ENCODE measurements at regions not wholly inside any gene's neighbourhood (a gene's known extent, or its start where the extent isn't known, plus 50 kb on each side); places are given as distances from the start of the nearest gene placed in this dataset.
A peak's percentile ranks its signal among the peaks of the same experiment; 100 is the strongest.
"Not testable (repeated sequence)": the region's sequence is repeated elsewhere in the genome, so short reads cannot be mapped to it uniquely, and the experiment has no call there.

DNA sequence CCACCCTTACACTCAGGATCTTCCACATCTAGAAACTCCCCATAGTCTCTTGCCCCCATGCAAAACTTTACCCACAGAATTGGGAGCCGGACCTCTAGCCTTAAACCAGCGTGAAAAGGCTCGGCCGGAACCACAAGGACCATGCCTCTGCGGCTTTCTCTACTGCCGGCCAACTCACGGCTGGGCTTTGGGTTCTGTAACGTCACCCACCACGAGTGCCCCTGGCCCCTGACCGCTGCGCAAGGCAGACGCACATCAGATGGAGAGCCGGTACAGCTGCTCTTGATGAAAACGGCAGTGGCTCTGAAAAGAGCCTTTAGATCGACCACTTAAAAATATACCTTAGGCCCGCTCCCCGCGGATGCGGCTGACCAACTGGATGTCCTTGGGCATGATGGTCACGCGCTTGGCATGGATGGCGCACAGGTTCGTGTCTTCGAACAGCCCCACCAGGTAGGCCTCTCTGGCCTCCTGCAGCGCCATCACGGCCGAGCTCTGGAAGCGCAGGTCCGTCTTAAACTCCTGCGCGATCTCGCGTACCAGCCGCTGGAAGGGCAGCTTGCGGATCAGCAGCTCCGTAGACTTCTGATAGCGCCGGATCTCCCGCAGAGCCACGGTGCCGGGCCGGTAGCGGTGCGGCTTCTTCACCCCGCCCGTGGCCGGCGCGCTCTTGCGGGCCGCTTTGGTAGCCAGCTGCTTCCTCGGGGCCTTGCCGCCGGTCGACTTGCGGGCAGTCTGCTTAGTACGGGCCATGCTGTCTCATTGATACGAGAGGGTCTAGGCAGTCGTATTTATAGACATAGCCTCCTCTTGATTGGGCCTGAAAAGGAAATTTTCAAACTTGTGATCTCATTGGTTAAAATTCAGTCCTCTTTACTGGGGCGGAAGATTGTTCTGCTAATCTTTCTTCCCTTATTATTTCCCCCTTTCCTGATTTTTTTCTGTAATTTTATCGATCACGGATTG, 66.3 kb downstream of the FAM72C start:
- H3K36me3 ChIP-seq (ENCODE audit: control insufficient read depth, insufficient read depth, low read length), result not testable (repeated sequence)

GRCh38 chr1:143904622-143904979, 67.2 kb downstream of the FAM72C start:
- not testable (repeated sequence) for H3K4me3 ChIP-seq (replicated peaks; ENCODE audit: low read depth, low read length); H3K36me3 ChIP-seq (ENCODE audit: control insufficient read depth, insufficient read depth, low read length)

More for the DNA sequence above, 66.3 kb downstream of the FAM72C start:
- not testable (repeated sequence) for H3K4me3 ChIP-seq (replicated peaks; ENCODE audit: low read depth, low read length); H3K27me3 ChIP-seq (replicated peaks; ENCODE audit: control insufficient read depth, insufficient read depth, low read length); DNase-seq (ENCODE audit: extremely low read depth, insufficient read length)

GRCh38 chr1:143903899-143904621, 67.7 kb downstream of the FAM72C start:
- DNase-seq (ENCODE audit: extremely low read depth, insufficient read length); H3K36me3 ChIP-seq (ENCODE audit: control insufficient read depth, insufficient read depth, low read length); H3K4me3 ChIP-seq (replicated peaks; ENCODE audit: low read depth, low read length); H3K27me3 ChIP-seq (replicated peaks; ENCODE audit: control insufficient read depth, insufficient read depth, low read length): not testable (repeated sequence)

More at GRCh38 chr1:143904622-143904979, 67.2 kb downstream of the FAM72C start:
- H3K27me3 ChIP-seq (replicated peaks; ENCODE audit: control insufficient read depth, insufficient read depth, low read length); DNase-seq (ENCODE audit: extremely low read depth, insufficient read length): not testable (repeated sequence)

- not testable (repeated sequence) for H3K27me3 ChIP-seq (replicated peaks; ENCODE audit: control insufficient read depth, insufficient read depth, low read length); H3K4me3 ChIP-seq (replicated peaks; ENCODE audit: low read depth, low read length); H3K36me3 ChIP-seq (ENCODE audit: control insufficient read depth, insufficient read depth, low read length); DNase-seq (ENCODE audit: extremely low read depth, insufficient read length)
Observed at GRCh38 chr1:143896377-143896776, 75.4 kb downstream of the FAM72C start.

GRCh38 chr1:143884932-143885574, 86.7 kb downstream of the FAM72C start:
- TF ChIP-seq, protein P1, sequence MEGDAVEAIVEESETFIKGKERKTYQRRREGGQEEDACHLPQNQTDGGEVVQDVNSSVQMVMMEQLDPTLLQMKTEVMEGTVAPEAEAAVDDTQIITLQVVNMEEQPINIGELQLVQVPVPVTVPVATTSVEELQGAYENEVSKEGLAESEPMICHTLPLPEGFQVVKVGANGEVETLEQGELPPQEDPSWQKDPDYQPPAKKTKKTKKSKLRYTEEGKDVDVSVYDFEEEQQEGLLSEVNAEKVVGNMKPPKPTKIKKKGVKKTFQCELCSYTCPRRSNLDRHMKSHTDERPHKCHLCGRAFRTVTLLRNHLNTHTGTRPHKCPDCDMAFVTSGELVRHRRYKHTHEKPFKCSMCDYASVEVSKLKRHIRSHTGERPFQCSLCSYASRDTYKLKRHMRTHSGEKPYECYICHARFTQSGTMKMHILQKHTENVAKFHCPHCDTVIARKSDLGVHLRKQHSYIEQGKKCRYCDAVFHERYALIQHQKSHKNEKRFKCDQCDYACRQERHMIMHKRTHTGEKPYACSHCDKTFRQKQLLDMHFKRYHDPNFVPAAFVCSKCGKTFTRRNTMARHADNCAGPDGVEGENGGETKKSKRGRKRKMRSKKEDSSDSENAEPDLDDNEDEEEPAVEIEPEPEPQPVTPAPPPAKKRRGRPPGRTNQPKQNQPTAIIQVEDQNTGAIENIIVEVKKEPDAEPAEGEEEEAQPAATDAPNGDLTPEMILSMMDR (IDR thresholded peaks at IDR 0.05; ENCODE audit: insufficient read depth, low read length, poor library complexity, severe bottlenecking), result peak; percentile 11
- peak; percentile 45 for DNase-seq (ENCODE audit: extremely low read depth, insufficient read length)
- H3K36me3 ChIP-seq (ENCODE audit: control insufficient read depth, insufficient read depth, low read length); H3K27me3 ChIP-seq (replicated peaks; ENCODE audit: control insufficient read depth, insufficient read depth, low read length); H3K4me3 ChIP-seq (replicated peaks; ENCODE audit: low read depth, low read length): not testable (repeated sequence)

DNA sequence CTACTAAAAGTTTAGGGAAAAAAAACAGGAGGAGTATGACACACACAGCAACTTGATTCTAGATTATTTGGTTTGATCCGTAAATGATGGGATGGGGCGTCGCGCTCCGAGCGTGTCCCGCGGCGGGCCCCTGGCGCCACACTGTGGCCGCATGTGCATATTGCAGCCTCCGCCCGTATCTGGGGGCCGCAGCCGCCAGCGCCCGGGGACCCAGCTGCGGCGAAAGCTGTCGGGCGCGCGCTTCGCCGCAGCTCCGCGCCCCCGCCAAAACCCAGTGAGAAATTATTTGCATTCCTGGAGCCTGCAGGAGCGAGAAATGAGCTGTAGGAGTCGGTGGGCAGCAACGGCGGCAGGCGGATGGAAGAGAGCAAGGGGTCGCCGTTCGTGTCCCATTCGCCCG, 87.3 kb downstream of the FAM72C start:
- not testable (repeated sequence) for H3K4me3 ChIP-seq (replicated peaks; ENCODE audit: low read depth, low read length); H3K36me3 ChIP-seq (ENCODE audit: control insufficient read depth, insufficient read depth, low read length); DNase-seq (ENCODE audit: extremely low read depth, insufficient read length)

DNA sequence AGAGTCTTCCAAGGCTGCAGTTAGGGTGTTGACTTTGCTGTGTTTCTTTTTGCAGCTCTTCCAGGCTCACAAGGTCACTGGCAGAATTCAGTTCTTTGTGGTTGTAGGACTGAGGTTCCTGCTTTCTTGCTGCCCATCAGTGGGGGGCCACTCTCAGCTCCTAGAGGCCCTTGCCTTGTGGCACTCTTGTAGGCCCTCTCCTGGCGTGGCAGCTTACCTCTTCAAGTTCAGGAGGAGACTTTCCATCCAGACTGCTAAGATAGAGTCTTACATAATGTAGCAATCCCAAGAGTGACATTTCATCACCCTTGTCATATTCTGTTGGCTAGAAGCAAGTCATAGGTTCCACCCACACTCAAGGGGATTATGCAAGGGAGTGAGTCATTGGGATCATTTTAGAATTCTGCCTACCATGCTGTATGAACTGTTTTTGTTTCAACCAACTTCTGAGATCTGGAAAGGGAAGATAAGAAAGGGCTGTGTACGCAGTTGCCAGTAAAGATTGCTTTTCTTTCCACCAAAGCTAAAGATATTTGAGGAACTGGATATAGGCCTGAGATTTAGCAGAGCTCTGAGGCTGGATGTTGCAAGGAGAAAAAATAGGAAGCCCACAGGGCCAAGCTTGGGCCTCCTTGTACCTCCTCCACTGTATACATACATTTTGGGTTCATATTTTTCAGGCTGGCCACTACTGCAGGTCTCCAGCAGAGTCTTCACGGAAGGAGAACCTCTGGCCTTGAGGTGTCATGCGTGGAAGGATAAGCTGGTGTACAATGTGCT, 91.8 kb downstream of the FAM72C start:
- not testable (repeated sequence) for H3K27me3 ChIP-seq (replicated peaks; ENCODE audit: control insufficient read depth, insufficient read depth, low read length); DNase-seq (ENCODE audit: extremely low read depth, insufficient read length); H3K4me3 ChIP-seq (replicated peaks; ENCODE audit: low read depth, low read length); H3K36me3 ChIP-seq (ENCODE audit: control insufficient read depth, insufficient read depth, low read length)

More for the DNA sequence above, 87.3 kb downstream of the FAM72C start:
- H3K27me3 ChIP-seq (replicated peaks; ENCODE audit: control insufficient read depth, insufficient read depth, low read length), result not testable (repeated sequence)

GRCh38 chr1:143875947-143876346, 95.8 kb downstream of the FAM72C start:
- H3K4me3 ChIP-seq (replicated peaks; ENCODE audit: low read depth, low read length); DNase-seq (ENCODE audit: extremely low read depth, insufficient read length); H3K27me3 ChIP-seq (replicated peaks; ENCODE audit: control insufficient read depth, insufficient read depth, low read length); H3K36me3 ChIP-seq (ENCODE audit: control insufficient read depth, insufficient read depth, low read length): not testable (repeated sequence)

GRCh38 chr1:143874625-143875024, 97.2 kb downstream of the FAM72C start:
- not testable (repeated sequence) for H3K36me3 ChIP-seq (ENCODE audit: control insufficient read depth, insufficient read depth, low read length); DNase-seq (ENCODE audit: extremely low read depth, insufficient read length); H3K27me3 ChIP-seq (replicated peaks; ENCODE audit: control insufficient read depth, insufficient read depth, low read length); H3K4me3 ChIP-seq (replicated peaks; ENCODE audit: low read depth, low read length)

DNA sequence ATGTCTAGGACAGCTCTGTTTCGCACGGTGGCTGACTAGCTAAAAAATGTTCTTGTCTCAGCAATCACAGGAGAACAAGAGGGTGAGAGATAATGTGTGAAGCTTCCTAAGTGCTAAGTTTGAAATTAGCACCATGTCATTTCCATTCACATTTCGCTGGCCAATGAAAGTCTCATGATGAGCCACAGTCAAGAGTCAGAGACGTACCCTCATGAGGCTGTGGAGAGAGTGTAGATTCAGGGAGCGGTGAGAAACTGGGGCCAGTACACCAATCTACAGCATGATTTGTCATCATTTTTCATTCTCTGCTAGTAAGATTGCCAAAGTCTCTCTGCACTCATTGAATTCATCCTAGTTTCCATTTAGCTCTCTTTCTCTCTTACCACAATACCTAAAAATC, 98.1 kb downstream of the FAM72C start:
- not testable (repeated sequence) for DNase-seq (ENCODE audit: extremely low read depth, insufficient read length); H3K36me3 ChIP-seq (ENCODE audit: control insufficient read depth, insufficient read depth, low read length); H3K27me3 ChIP-seq (replicated peaks; ENCODE audit: control insufficient read depth, insufficient read depth, low read length); H3K4me3 ChIP-seq (replicated peaks; ENCODE audit: low read depth, low read length)

GRCh38 chr1:143870388-143870787, 101.4 kb downstream of the FAM72C start:
- H3K27me3 ChIP-seq (replicated peaks; ENCODE audit: control insufficient read depth, insufficient read depth, low read length); H3K36me3 ChIP-seq (ENCODE audit: control insufficient read depth, insufficient read depth, low read length); H3K4me3 ChIP-seq (replicated peaks; ENCODE audit: low read depth, low read length); DNase-seq (ENCODE audit: extremely low read depth, insufficient read length): not testable (repeated sequence)

- H3K4me3 ChIP-seq (replicated peaks; ENCODE audit: low read depth, low read length); H3K27me3 ChIP-seq (replicated peaks; ENCODE audit: control insufficient read depth, insufficient read depth, low read length); H3K36me3 ChIP-seq (ENCODE audit: control insufficient read depth, insufficient read depth, low read length); DNase-seq (ENCODE audit: extremely low read depth, insufficient read length): not testable (repeated sequence)
Observed at GRCh38 chr1:143867590-143868220, 104.1 kb downstream of the FAM72C start.
